Colonic mucosa (tissue), 4 donors: ENCODE measurements at regions not wholly inside any gene's neighbourhood (a gene's known extent, or its start where the extent isn't known, plus 50 kb on each side); places are given as distances from the start of the nearest gene placed in this dataset.

Experiments
- DNase-seq: peaks from one replicate; pipeline ENCODE4 v3.0.0-alpha.2; 2020
- H3K27ac ChIP-seq: fragments of 200-600 bp; one replicate; pipeline ENCODE4 v1.8.0; 2021
- H3K27me3 ChIP-seq: fragments of 200-600 bp; one replicate; pipeline ENCODE4 v1.8.0; 2021
- H3K36me3 ChIP-seq: fragments of 200-600 bp; one replicate; pipeline ENCODE4 v1.8.0; 2021
- H3K4me1 ChIP-seq: fragments of 200-600 bp; one replicate; pipeline ENCODE4 v1.8.0; 2021; ENCODE audit warnings: mild to moderate bottlenecking
- H3K4me3 ChIP-seq: fragments of 200-600 bp; one replicate; pipeline ENCODE4 v1.8.0; 2021
- H3K9ac ChIP-seq, 2 donors: one replicate each; pipeline ENCODE4 v1.7.0; 2013; ENCODE audit warnings: control low read depth in 2 of 2, low read depth in 2 of 2, low read length in 2 of 2
- H3K9me3 ChIP-seq: fragments of 200-600 bp; one replicate; pipeline ENCODE4 v1.8.0; 2021
- intact Hi-C: fragments of 100-400 bp; cut with DNase I; formaldehyde crosslinking; loops from one replicate; pipeline ENCODE4 v1.14.1; 2022
- TF ChIP-seq, protein P1 (sequence below): fragments of 200-600 bp; IDR thresholded peaks from one replicate; pipeline ENCODE4 v1.8.0; 2022; ENCODE audit warnings: antibody characterized with exemption, mild to moderate bottlenecking
- donor health status: healthy.
- donor health status: DM: no; HTN: no; CAD: no.
- donor health status: DM: no; HTN: no; CAD: no.

DNA sequence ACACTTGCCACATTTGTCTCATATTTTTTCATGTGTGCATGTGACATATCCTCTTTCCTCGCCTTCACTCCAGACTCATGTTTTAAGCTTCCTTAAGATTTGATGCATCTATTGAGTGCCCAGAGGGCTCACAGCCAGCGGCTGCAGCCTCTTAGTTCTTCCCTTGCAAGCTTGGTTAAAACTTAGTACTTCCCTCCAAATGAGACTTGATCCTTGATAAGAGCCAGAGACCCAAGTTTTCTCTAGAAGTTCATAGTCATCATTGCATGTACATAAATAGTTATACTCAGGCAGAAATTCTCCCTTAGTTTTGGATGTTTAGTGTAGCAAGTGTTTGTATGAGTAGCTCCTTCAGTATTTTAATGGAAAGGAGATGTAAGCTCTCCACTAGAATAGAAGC lies 337.6 kb upstream of the B3GALT2 start:
- no peak for DNase-seq
- intact Hi-C loops: no loop called here
- Histone ChIP-seq H3K4me1 (no peaks in the 10 kb centered on the region), H3K27me3 (no peaks in the 10 kb centered on the region), H3K9me3 (no peaks in the 10 kb centered on the region), H3K9ac (no peak overlapping the region), H3K4me3 (no peak overlapping the region), H3K27ac (no peak overlapping the region), H3K36me3 (no peaks in the 10 kb centered on the region)
- TF ChIP-seq, protein P1, sequence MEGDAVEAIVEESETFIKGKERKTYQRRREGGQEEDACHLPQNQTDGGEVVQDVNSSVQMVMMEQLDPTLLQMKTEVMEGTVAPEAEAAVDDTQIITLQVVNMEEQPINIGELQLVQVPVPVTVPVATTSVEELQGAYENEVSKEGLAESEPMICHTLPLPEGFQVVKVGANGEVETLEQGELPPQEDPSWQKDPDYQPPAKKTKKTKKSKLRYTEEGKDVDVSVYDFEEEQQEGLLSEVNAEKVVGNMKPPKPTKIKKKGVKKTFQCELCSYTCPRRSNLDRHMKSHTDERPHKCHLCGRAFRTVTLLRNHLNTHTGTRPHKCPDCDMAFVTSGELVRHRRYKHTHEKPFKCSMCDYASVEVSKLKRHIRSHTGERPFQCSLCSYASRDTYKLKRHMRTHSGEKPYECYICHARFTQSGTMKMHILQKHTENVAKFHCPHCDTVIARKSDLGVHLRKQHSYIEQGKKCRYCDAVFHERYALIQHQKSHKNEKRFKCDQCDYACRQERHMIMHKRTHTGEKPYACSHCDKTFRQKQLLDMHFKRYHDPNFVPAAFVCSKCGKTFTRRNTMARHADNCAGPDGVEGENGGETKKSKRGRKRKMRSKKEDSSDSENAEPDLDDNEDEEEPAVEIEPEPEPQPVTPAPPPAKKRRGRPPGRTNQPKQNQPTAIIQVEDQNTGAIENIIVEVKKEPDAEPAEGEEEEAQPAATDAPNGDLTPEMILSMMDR: no peak

DNA sequence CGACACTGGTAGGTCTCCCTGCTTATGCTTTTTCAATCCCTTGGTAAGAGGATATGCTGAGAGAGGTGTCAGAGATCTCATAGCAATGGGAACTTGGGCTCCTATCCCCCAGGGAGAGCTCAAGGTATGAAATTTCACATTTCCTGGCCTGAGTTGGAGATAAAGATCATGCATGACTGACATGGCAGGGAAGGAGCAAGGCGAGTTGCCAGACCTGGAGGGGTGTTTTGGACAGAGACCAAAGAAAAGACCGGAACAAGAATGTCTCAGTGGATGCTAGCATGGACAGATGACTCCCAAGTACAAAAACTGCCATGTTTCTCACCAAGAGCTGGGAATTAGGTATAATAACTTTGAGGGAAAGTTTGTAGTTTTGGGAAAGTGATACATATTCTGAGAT lies 334.1 kb upstream of the B3GALT2 start:
- intact Hi-C loops: no loop called here
- Histone ChIP-seq H3K4me1 (no peaks in the 10 kb centered on the region), H3K4me3 (no peak overlapping the region), H3K9ac (no peak overlapping the region), H3K36me3 (no peaks in the 10 kb centered on the region), H3K27ac (no peak overlapping the region), H3K27me3 (no peaks in the 10 kb centered on the region), H3K9me3 (no peaks in the 10 kb centered on the region)
- DNase-seq: no peak
- TF ChIP-seq, protein P1: no peak

DNA sequence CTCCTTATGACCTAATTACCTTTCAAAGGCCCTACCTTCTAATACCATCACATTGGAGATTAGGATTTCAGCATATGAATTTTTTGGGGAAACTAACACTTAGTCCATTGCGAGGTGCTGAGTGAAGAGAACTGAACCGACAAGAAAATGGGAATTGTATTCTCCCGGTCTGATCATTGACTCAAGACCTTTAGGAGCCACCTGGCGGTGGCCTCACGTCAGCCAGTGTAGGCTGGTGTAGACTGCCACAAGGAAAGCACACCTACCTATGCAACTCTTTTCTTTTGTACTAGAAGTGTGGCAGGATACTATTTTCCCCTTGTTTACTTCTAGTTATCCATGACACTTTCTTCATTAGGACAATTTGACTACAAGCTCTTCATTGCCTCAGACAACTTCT lies 333.5 kb upstream of the B3GALT2 start:
- H3K27ac ChIP-seq: no peak overlapping the region
- DNase-seq: no peak
- intact Hi-C loops: no loop called here
- TF ChIP-seq, protein P1: no peak
- no peaks in the 10 kb centered on the region for H3K9me3 ChIP-seq
- H3K9ac ChIP-seq: no peak overlapping the region
- no peaks in the 10 kb centered on the region for H3K4me1 ChIP-seq
- H3K36me3 ChIP-seq: no peaks in the 10 kb centered on the region
- no peak overlapping the region for H3K4me3 ChIP-seq
- H3K27me3 ChIP-seq: no peaks in the 10 kb centered on the region

DNA sequence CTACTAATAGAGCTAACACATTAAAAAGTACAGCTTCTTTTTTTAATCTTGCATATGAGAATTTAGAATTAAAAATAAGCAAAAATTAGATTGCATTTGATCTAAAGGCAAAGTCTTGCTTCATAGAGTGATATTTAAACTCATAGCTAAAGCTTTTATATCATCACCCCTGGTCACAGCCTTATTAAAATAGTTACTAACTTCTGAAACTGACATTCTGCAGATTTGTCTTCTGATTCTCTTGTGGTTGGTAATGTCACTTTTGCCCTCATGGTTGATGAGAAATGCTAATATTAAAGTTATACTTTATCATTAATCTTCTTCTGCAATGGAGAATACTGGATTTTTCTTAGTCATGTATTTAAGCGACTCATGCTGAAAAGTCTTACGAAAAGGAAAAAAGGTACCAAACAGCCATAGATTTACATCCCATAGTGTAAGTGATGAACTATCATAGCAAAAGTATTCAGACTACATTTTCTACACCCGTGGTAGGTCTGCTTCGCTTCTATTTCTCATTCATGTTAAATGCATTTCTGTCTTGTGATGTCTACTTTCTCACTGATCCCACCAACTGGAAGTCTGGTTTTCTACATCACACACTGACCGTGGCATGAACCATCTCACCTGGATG lies 330.5 kb upstream of the B3GALT2 start:
- no peak overlapping the region for H3K9ac ChIP-seq
- no peaks in the 10 kb centered on the region for H3K36me3 ChIP-seq
- H3K4me3 ChIP-seq: no peak overlapping the region
- TF ChIP-seq, protein P1: no peak
- H3K9me3 ChIP-seq: no peaks in the 10 kb centered on the region
- H3K27me3 ChIP-seq: no peaks in the 10 kb centered on the region
- no peaks in the 10 kb centered on the region for H3K4me1 ChIP-seq
- no peak for DNase-seq
- intact Hi-C loops: no loop called here
- H3K27ac ChIP-seq: no peak overlapping the region

DNA sequence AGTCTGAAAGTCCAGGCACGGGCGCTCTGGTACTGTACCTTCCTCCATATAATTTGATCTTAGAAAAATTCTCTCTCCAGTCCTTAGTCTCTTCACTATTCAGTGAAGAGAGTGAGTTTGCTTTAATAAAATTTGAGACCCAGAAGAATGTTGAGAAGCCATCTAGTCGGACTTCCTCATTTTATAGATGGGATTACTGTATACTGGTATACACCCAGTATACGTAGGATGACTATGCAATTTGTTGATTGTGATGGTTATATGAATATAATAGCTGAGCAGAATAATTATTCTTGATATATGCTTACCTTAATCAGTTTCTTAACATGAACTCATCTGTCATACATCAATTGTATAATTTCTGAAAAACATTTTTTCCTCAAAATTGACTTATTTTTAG lies 328.0 kb upstream of the B3GALT2 start:
- no peaks in the 10 kb centered on the region for H3K36me3 ChIP-seq

More for the DNA sequence above, 328.0 kb upstream of the B3GALT2 start:
- H3K4me3 ChIP-seq: no peak overlapping the region
- no peak overlapping the region for H3K9ac ChIP-seq
- no peaks in the 10 kb centered on the region for H3K4me1 ChIP-seq
- intact Hi-C loops: no loop called here
- TF ChIP-seq, protein P1: no peak
- no peaks in the 10 kb centered on the region for H3K9me3 ChIP-seq
- no peak for DNase-seq
- H3K27me3 ChIP-seq: no peaks in the 10 kb centered on the region
- no peak overlapping the region for H3K27ac ChIP-seq
